ENCODE measurements at regions not wholly inside any gene's neighbourhood (a gene's known extent, or its start where the extent isn't known, plus 50 kb on each side); places are given as distances from the start of the nearest gene placed in this dataset.

DNA sequence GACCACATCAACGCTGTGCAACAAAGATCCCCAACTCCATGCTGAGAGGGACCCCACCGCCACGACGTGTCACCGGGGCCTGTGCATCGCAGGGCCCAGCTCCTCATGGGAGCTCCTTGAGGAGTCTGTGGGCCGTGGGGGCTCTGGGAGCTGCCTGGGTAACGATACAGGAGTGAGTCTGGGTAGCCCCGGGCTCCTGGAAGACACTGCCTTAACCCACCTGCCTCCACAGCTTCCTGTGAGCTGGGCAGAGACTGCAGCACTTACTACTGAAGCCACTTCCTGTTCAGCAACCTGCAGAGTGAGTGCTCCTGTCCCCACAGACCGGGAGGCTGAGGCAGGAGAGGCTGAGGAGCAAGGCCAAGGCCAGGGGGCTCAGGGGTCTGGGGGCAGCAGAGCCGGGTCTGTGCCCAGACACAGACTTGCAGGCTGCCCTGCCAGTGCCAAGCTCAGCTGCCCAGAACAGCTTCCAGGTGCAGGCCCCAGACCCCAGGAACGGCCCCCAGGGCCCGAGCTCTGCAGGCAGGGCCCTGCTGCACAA lies 226.7 kb downstream of the BRD1 start:
- DNase-seq, result no peak

DNA sequence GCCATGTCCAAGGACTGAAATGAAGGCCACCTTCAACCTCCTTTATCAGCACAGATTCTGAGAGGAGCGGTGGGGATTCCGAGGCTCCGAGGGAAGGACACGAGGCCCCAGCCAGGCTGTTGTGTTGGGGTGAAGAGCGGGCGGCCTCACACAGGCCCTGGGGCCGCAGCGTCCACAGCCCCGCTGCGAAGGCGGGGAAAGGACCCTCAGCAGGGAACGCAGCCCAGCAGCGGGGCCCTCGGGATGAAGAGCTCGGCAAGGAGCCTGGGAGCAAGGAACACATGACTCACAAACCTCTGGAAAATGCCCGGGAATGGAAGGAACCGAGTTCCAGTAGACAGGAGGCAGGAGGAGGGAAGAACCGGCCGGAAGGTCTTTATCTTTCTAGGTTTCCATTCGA lies 227.2 kb downstream of the BRD1 start:
- no peak for DNase-seq

DNA sequence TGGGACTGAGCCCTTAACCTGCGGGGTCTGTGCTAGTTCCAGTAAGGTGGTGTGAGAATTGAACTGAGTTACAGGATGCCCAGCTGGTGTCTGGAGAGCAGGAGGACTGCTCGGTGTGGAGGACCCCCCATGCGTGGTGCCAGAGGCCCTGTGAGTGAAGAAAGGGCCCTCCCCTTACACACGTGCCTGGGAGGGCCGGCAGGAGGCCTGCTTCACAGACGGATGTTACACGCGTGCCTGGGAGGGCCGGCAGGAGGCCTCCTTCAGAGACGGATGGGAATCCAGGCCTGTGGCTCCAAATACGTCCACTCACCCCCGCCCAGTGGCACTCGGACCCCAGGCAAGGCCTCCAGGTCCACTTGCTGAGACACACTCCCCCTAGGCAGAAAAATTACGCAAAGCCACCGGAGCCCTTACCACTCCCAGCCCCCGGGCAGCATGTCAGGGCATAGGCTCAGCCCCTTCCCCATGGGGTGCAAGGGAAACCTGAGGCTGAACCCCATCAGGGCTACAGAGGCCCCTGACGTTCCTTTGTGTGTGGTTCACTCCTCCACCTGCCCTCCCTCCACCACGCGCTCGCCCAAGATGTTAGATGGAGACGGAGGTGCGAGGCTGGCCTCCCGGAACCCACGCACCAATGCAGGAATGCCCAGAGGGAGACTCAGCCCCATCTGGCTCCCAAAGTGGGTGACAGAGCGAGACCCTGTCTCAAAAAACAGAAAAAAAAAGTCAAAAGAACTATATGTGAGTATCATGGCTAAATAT lies 227.8 kb downstream of the BRD1 start:
- DNase-seq, result no peak

GRCh38 chr22:49599039-49599438 lies 228.6 kb downstream of the BRD1 start:
- DNase-seq, result no peak

GRCh38 chr22:49598338-49598737 lies 229.3 kb downstream of the BRD1 start:
- no peak for DNase-seq

GRCh38 chr22:49597428-49598039 lies 230.1 kb downstream of the BRD1 start:
- DNase-seq, result no peak

- DNase-seq, result no peak
Observed at GRCh38 chr22:49595465-49596078, 232.1 kb downstream of the BRD1 start.

GRCh38 chr22:49594078-49594477 lies 233.6 kb downstream of the BRD1 start:
- DNase-seq, result no peak

DNA sequence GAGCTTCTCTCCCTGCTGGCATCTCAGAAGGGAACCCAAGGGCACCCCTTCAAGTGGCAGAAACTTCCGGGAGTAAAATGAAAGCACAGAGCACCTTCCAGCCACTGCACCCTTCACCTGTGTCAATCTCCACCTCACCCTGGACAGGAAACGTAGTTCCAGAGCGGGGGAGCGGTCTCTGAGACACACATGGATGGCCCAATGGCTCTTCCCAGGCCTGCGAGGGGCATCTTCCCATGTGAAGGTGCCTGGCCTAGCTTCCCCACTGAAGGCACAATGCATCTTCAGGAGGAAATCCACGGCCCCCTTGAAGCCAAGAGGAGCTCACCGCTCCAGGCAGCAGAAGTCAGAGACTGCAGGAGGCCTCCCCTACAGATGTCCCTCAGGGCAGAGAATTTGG lies 234.2 kb downstream of the BRD1 start:
- DNase-seq, result no peak

DNA sequence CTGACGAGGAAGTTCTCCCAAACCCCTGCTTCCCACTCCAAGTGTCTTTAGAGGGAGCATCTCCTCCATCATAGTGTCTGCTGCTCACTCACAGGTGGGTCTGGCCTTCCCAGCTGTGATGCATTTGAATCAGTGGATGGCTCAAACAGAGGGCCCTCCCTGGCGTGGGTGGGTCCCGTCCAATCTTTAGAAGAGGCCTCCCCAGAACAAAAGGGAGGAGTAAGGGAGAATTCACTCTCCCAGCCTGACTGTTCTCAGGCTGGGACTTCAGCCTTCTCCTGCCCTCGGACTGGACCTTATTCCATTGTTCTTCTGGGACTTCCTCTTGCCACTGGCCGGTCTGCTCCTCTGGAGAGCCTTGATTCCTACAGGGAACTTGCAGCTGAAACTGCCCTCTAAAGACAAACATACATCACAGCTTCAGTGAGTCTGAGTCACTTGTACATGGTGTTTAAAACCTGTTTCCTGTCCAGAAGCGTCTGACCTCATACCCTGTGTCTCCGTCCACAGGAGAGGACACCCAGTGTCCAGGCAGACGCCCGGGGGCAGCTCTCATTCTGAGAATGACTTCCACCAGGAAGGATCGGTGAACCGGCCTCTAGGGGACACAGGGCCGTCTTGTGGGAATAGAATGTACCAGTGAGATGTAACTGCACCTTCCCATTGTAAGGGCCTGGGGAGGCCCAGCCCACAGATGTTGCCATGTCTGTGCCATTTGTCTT lies 234.7 kb downstream of the BRD1 start:
- no peak for DNase-seq

DNA sequence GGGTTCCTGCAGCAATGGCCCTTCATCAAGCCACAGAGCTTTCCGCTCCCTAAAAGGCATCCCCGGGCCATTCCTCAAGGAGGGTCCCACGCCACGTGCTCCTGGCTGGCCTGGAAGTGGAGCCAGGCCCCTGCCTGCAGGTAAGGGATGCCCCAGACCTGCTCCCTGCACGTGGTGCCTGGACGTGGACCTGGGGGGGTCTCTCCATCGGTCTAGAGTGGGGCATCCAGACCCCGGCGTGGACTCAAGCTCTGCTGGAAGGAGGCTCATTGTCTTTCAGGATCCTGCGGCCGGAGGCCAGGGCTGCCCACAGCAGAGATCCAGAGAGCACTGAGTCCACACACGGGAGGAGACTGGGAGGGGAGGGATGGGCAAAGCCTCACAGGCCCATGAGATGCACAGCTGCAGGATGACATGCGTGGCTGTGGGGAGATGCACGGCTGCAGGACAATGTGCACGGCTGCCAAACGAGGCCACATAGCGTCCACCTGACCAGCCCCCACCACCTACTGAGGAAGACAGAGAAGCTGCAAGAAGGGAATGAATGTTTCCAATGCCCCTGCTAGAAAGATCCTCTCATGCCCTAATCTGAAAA lies 236.7 kb downstream of the BRD1 start:
- DNase-seq, result no peak

- no peak for DNase-seq
Observed at GRCh38 chr22:49590381-49590780, 237.3 kb downstream of the BRD1 start.

GRCh38 chr22:49589811-49590210 lies 237.9 kb downstream of the BRD1 start:
- DNase-seq, result no peak

DNA sequence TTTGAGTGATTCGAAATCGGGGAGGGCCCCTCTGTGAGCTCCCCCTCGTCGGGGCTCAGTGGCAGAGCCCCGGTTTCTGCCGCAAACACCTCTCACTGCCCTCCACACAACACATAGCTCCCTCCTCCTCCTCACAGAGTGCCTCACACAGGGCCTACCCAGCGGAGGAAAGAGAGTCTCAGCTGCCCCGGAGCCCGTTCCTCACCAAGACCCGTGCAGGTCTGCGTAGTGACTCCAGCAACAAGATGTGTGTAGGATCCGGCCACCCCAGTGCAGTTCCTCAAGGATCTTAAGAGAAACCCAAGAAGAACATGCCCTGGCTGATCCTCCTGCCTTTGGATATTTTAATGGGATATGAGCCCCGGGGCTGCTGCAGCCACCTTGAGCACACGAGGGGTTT lies 238.4 kb downstream of the BRD1 start:
- DNase-seq, result no peak

DNA sequence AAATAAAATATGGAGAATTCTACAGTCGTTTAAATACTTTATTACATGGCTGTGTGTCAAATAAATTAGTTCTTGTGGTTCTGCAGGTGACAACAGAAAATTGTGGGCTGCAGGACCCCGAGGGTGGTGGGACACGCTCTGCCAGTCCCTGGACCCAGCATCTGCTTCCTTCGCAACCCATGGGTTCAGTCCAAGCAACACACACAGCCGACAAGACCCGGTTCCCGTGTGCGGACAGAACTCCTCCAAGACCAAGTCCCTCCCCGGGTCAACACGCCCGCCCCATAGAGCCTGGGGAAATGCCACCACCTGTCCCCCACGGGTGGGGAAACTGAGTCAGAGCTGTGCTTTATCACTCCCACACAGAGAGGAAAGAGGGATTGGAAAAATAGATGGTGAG lies 238.9 kb downstream of the BRD1 start:
- no peak for DNase-seq

DNA sequence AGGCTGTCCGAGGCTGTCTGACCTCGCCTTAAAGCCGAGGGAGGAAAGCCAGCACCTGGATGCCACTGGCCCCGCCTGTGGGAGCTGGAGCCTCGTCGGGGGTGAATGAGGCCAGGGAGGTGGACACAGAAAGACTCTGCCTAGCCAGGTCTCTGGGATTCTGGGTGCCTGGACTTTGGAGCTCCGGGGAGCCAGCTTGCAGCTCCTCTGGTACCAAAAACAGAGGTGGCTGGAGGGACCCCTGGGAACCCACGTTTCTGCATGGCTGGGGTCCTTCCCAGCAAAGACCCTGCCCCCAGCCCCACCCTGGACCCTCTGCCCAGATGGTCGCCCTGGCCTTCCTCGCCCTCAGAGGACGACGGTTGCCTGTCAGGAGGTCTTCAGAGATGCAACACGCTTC lies 239.7 kb downstream of the BRD1 start:
- no peak for DNase-seq

DNA sequence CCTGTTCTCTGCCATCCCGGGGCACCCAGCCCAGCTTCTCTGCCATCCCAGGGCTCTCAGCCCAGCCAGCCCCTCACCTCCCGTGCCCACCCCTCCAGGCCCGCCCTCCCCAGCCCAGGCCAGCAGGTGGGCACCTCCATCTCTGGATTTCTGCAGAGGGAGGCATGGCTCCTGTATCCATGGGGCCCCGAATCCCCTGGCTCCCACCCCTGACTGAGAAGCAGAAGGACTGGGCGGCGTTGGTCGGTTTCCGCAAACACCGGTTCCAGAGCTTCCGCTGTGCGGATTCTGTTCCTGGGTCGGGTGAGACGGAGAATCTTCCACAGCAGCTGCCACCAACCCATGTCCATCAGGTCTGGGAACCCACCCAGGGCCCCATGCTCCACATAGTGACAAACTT lies 240.3 kb downstream of the BRD1 start:
- DNase-seq, result no peak

- no peak for DNase-seq
Observed at GRCh38 chr22:49586873-49587272, 240.8 kb downstream of the BRD1 start.

GRCh38 chr22:49586244-49586748 lies 241.4 kb downstream of the BRD1 start:
- DNase-seq, result no peak

GRCh38 chr22:49585461-49586243 lies 242.0 kb downstream of the BRD1 start:
- DNase-seq, result no peak

GRCh38 chr22:49583886-49584505 lies 243.7 kb downstream of the BRD1 start:
- DNase-seq, result no peak

GRCh38 chr22:49583341-49583740 lies 244.3 kb downstream of the BRD1 start:
- DNase-seq, result no peak
